K562 (cell line): ENCODE measurements at regions not wholly inside any gene's neighbourhood (a gene's known extent, or its start where the extent isn't known, plus 50 kb on each side); places are given as distances from the start of the nearest gene placed in this dataset.

Experiments used
- ATAC-seq: fragments of 200-7000 bp; cut with Tn5 transposase; 3 replicates; pipeline ENCODE4 v1.9.1; 2020; ENCODE audit warnings: moderate library complexity
- BruUV-seq: library from RNA; stranded (reverse); fragments of 400-500 nt; replicated peaks from 2 replicates; lab custom pipeline; 2021; lab: Mats Ljungman, UMichigan
- CTCF ChIA-PET: fragments of 300-600 bp; formaldehyde crosslinking; extraction: SDS; loops from one replicate; lab custom pipeline; 2021; ENCODE audit warnings: low intra/inter-chr PET ratio; lab: Yijun Ruan, JAX
- POLR2A ChIA-PET: fragments of 300-600, 350-650 bp; sonication (Branson Sonifier 250); formaldehyde crosslinking; extraction: SDS; loops from one replicate; lab custom pipeline; 2021; ENCODE audit warnings: antibody characterized with exemption, inconsistent platforms; lab: Yijun Ruan, JAX
- DNase-seq, 4 experiments: peaks; one replicate each; pipeline versions ENCODE4 v3.0.0 to v3.0.0-alpha.2; 2011 to 2018; ENCODE audit warnings: low spot score in 3 of 4, mixed read lengths in 3 of 4; ENCODE audit errors: extremely low read depth in 1 of 4
- FAIRE-seq: peaks from 2 replicates; lab custom pipeline; 2011; peaks lifted over from hg19 to GRCh38; lab: Jason Lieb, UNC
- H2AFZ ChIP-seq: 2 replicates; pipeline ENCODE4 v1.6.0; 2011; ENCODE audit warnings: low read depth, low read length, control low read depth, inconsistent platforms
- H3K27ac ChIP-seq: fragments of 200-600 bp; 3 replicates; pipeline ENCODE4 v1.8.0; 2011; ENCODE audit warnings: low read depth, mild to moderate bottlenecking, control low read depth, inconsistent platforms, low read length, moderate library complexity, mixed read lengths; ENCODE audit errors: extremely low read depth
- H3K27me3 ChIP-seq, 2 experiments: fragments of 300-600 bp in 1 of 2; 2 replicates in 1 of 2; 3 replicates in 1 of 2; pipeline versions ENCODE4 v1.6.0 to v1.8.0; 2011; ENCODE audit warnings: inconsistent platforms in 2 of 2, low read length in 2 of 2, mild to moderate bottlenecking in 1 of 2, mixed read lengths in 1 of 2, moderate library complexity in 1 of 2; ENCODE audit not compliant: control insufficient read depth in 2 of 2, insufficient read depth in 2 of 2
- H3K36me3 ChIP-seq: fragments of 300-600 bp; 3 replicates; pipeline ENCODE4 v1.8.0; 2011; ENCODE audit warnings: mild to moderate bottlenecking, low read length, inconsistent platforms; ENCODE audit not compliant: control insufficient read depth, insufficient read depth
- H3K4me1 ChIP-seq, 2 experiments: fragments of 200-600 bp in 1 of 2; replicated peaks in 1 of 2; 2 replicates in 1 of 2; 3 replicates in 1 of 2; pipeline versions ENCODE4 v1.5.1 to v1.8.0; 2011; ENCODE audit warnings: inconsistent platforms in 2 of 2, low read length in 2 of 2, mild to moderate bottlenecking in 1 of 2, mixed read lengths in 1 of 2, moderate library complexity in 1 of 2; ENCODE audit not compliant: control insufficient read depth in 2 of 2, insufficient read depth in 2 of 2
- H3K4me2 ChIP-seq: 2 replicates; pipeline ENCODE4 v1.6.1; 2011; ENCODE audit warnings: low read length, control low read depth, inconsistent platforms, mixed read lengths; ENCODE audit not compliant: insufficient read depth
- H3K4me3 ChIP-seq: fragments of 200-600 bp; sonication (generic), shearing (Covaris generic); 2 replicates; pipeline ENCODE4 v1.5.1; 2016; ENCODE audit warnings: control low read depth, inconsistent platforms
- H3K79me2 ChIP-seq: fragments of 200-600 bp; 3 replicates; pipeline ENCODE4 v1.8.0; 2011; ENCODE audit warnings: low read length, inconsistent platforms; ENCODE audit not compliant: control insufficient read depth, insufficient read depth
- H3K9ac ChIP-seq, 2 experiments: 2 replicates each; pipeline versions ENCODE4 v1.6.0 to v1.6.1; 2011; ENCODE audit warnings: low read depth in 2 of 2, low read length in 2 of 2, control low read depth in 1 of 2, inconsistent platforms in 1 of 2, mild to moderate bottlenecking in 1 of 2, mixed read lengths in 1 of 2; ENCODE audit not compliant: insufficient read depth in 1 of 2
- H3K9me1 ChIP-seq: one replicate; pipeline ENCODE4 v1.6.0; 2011; ENCODE audit warnings: inconsistent platforms, mild to moderate bottlenecking, low read length, moderate library complexity; ENCODE audit not compliant: control insufficient read depth, insufficient read depth
- H3K9me3 ChIP-seq: replicated peaks from 2 replicates; pipeline ENCODE4 v1.5.1; 2011; ENCODE audit warnings: low read depth, low read length, inconsistent platforms; ENCODE audit not compliant: control insufficient read depth, insufficient read depth
- H4K20me1 ChIP-seq: replicated peaks from 2 replicates; pipeline ENCODE4 v1.6.1; 2011; ENCODE audit warnings: low read length, inconsistent platforms, mixed read lengths; ENCODE audit not compliant: control insufficient read depth, insufficient read depth
- GABPA ChIP-seq: fragments of 200-800 bp; sonication (Bioruptor generic); conservative IDR thresholded peaks from 2 replicates; pipeline ENCODE4 v1.6.1; 2016; ENCODE audit warnings: low read depth, missing genetic modification characterization, missing compliant biosample characterization
- HMGN3 ChIP-seq: IDR thresholded peaks from 2 replicates; pipeline ENCODE4 v1.6.1; 2011; ENCODE audit warnings: borderline replicate concordance, low read depth, mild to moderate bottlenecking, mixed read lengths, low read length; ENCODE audit not compliant: insufficient read length; ENCODE audit errors: extremely low read depth
- SNAPC5 ChIP-seq: fragments of 250-450 bp; sonication (Bioruptor Pico); IDR thresholded peaks from 2 replicates; pipeline ENCODE4 v1.8.0; 2021; ENCODE audit warnings: moderate library complexity, mild to moderate bottlenecking, inconsistent platforms
- SPI1 ChIP-seq: IDR thresholded peaks from 2 replicates; pipeline ENCODE4 v1.6.1; 2011; ENCODE audit warnings: low read depth, low read length, control low read depth, borderline replicate concordance
- ZNF507 ChIP-seq: conservative IDR thresholded peaks from 2 replicates; pipeline ENCODE4 v1.6.1; 2017; ENCODE audit warnings: missing genetic modification characterization, missing compliant biosample characterization
- ZNF57 ChIP-seq: fragments of 450-650 bp; formaldehyde crosslinking; IDR thresholded peaks from 2 replicates; pipeline ENCODE4 v1.4.0; 2020; ENCODE audit warnings: mild to moderate bottlenecking, moderate library complexity
- WGBS: fragments of 100-300 bp; shearing (Covaris generic); methylation state at CpG from one replicate; pipeline ENCODE4 v1.1.6; 2016; ENCODE audit warnings: low coverage, mixed read lengths; ENCODE audit not compliant: insufficient coverage; ENCODE audit errors: missing lambda C conversion rate; 5-methylcytosine and 5-hydroxymethylcytosine counted together
- in situ Hi-C: fragments of 300-500 bp; cut with MboI; formaldehyde crosslinking; loops from 4 replicates; pipeline ENCODE4 v1.15.0; 2018; ENCODE audit warnings: inconsistent platforms, mixed read lengths
- intact Hi-C: fragments of 100-400 bp; cut with micrococcal nuclease; formaldehyde crosslinking; loops from 2 replicates; pipeline ENCODE4 v1.14.2; 2022

- Histone ChIP-seq H3K9me1 (no peaks in the 10 kb centered on the region), H3K4me2 (no peak overlapping the region), H3K4me3 (no peak overlapping the region), H3K9me3 (no peaks in the 10 kb centered on the region), H3K79me2 (no peaks in the 10 kb centered on the region), H2AFZ (no peak overlapping the region), H3K27ac (no peak overlapping the region), H4K20me1 (no peaks in the 10 kb centered on the region), H3K4me1 (no peaks in the 10 kb centered on the region), H3K9ac (no peak overlapping the region), H3K36me3 (no peaks in the 10 kb centered on the region), H3K27me3 (peaks cover 0 to 14% of the 10 kb centered on the region in 2 experiments; a peak in 2 of 5 replicates)
- no TSS peak for BruUV-seq
- CTCF ChIA-PET: no interaction called here
- in situ Hi-C loops (loop anchor here (25.0 kb wide), 2 partner anchors 426 to 676 kb away; partner anchors contain the start of gene FUT8), intact Hi-C loops (no loop called here)
- TF ChIP-seq SPI1 (peak; percentile 27; the same call in 1 of the 2 replicates), HMGN3 (no peak), ZNF507 (no peak), GABPA (peak; percentile 61), SNAPC5 (CRISPR knock-in tag) (no peak), ZNF57 (CRISPR knock-in tag) (no peak)
- no peak for FAIRE-seq
- POLR2A ChIA-PET: no interaction called here
- ATAC-seq: no peak
- WGBS: 0% methylated on average over 4 of the region's 5 CpGs
- DNase-seq: no peak
Measured at GRCh38 chr14:65838565-65838964, 426.0 kb downstream of the FUT8 start.
